ENCODE measurements at regions not wholly inside any gene's neighbourhood (a gene's known extent, or its start where the extent isn't known, plus 50 kb on each side); places are given as distances from the start of the nearest gene placed in this dataset.
A peak's percentile ranks its signal among the peaks of the same experiment; 100 is the strongest.

DNA sequence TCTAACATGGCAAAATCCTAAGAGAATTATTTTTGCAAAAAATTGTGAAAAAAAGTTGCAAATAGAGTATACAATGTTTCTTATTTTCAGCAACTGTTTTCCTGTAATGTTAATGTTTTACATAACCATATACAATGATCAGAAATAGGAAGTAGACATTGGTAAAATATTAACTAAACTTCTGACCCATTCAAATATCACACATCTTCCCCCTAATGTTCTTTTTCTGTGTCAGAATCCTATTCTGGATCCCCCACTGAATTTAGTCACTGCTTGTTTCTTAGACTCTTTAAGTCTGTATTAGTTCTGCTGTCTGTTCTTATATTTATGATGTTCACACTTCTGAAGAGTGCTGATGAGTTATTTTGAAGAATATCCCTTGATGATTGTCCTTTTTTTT lies 62.0 kb downstream of the HFE start:
- TF ChIP-seq, protein P1, sequence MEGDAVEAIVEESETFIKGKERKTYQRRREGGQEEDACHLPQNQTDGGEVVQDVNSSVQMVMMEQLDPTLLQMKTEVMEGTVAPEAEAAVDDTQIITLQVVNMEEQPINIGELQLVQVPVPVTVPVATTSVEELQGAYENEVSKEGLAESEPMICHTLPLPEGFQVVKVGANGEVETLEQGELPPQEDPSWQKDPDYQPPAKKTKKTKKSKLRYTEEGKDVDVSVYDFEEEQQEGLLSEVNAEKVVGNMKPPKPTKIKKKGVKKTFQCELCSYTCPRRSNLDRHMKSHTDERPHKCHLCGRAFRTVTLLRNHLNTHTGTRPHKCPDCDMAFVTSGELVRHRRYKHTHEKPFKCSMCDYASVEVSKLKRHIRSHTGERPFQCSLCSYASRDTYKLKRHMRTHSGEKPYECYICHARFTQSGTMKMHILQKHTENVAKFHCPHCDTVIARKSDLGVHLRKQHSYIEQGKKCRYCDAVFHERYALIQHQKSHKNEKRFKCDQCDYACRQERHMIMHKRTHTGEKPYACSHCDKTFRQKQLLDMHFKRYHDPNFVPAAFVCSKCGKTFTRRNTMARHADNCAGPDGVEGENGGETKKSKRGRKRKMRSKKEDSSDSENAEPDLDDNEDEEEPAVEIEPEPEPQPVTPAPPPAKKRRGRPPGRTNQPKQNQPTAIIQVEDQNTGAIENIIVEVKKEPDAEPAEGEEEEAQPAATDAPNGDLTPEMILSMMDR (IDR thresholded peaks at IDR 0.05; ENCODE audit: low read depth, low read length) = no peak
- Histone ChIP-seq H3K9me3 (ENCODE audit: severe bottlenecking) (no peaks in the 10 kb centered on the region), H3K27ac (no peak overlapping the region), H3K27me3 (ENCODE audit: insufficient read depth, low read depth, severe bottlenecking) (no peaks in the 10 kb centered on the region), H3K4me3 (ENCODE audit: low read depth, low read length) (no peak overlapping the region), H3K36me3 (no peaks in the 10 kb centered on the region)
- no peak for DNase-seq

DNA sequence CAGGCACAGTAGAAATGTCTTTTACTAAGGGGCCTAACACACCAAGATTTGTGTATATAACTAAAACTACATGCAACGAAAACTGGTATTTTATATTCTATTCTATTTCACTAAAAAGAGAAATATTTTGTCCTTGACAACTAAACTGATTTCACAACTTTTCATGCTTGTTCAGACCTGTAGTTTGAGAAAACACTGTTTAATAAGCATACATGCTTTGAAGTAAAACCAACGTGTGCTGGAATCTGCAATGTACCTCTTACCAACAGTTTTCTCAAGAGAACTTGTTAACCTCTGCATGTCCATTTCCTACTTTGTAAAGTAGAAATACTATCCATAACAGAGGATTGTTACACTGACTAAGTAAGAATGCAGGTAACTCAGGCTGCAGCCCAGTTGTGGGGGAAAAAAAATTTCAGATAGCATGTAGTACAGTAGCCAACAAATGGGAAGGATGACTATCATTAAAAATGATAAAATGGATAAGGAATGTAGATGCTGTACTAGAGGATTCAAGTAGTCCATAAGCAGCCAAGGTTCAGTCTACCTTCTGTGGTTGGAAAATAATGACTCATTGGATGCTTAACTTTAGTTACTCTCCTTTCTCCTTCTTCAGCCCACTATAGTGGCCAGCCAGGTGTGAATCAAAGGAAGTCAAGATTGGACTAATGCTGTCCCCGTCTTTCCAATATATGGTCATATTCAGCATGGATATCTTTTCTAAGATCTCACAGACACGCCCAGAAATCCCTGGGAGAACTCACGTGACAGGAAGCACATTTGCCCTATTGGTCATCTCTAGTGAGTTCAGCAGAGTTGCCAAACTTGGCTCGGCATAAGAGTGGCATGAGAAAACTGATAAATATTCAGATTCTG lies 65.2 kb downstream of the HFE start:
- H3K36me3 ChIP-seq = peaks cover 6% of the 10 kb centered on the region; the same call in 1 of the 2 replicates
- no peaks in the 10 kb centered on the region for H3K9me3 ChIP-seq (ENCODE audit: severe bottlenecking)
- H3K27me3 ChIP-seq (ENCODE audit: insufficient read depth, low read depth, severe bottlenecking) = no peaks in the 10 kb centered on the region
- H3K4me3 ChIP-seq (ENCODE audit: low read depth, low read length) = no peak overlapping the region
- TF ChIP-seq, protein P1 (IDR thresholded peaks at IDR 0.05; ENCODE audit: low read depth, low read length) = no peak
- DNase-seq = no peak
- no peak overlapping the region for H3K27ac ChIP-seq

DNA sequence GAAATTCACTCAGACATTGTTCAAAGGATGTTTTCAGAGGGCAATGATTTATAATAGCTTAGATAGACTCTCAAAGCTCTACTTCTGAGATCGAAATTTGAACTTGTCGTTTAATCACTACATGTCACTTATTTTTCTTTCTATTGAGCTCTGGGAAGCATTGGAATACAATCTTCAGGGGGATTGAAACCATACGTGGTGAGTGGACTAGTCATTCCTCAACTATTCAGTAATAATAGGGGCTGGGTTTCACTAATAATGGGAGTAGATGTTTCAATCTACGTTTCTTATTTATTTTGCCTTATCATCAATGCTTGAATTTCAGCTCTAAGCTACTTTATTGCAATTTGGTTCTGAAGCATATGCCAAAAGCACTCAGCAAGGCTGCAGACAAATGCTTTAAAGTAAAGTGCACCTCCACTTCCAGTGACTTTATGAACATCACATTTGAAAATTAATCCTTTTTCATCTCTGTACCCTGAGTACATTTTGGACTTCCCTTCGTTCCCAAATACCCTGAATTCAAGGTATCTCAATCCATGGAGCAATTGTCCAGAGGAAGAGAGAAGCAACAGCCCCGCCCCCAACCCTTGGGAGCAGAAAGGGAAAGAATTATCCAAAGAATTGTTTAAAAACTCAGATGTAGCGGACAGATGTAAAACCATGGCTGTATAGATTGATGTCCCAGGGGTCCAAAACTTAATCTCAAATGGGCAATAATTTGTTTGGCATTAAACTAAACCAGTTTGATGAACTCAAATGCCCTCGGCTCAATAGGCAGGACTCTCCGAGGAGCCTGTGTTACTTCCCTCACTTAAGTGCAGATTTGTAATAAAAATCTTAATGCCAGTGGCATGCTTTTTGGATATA lies 68.1 kb downstream of the HFE start:
- DNase-seq = peak; percentile 66
- no peaks in the 10 kb centered on the region for H3K27me3 ChIP-seq (ENCODE audit: insufficient read depth, low read depth, severe bottlenecking)
- TF ChIP-seq, protein P1 (IDR thresholded peaks at IDR 0.05; ENCODE audit: low read depth, low read length) = no peak
- H3K27ac ChIP-seq = peak overlapping the region; percentile 93
- H3K4me3 ChIP-seq (ENCODE audit: low read depth, low read length) = peak overlapping the region; percentile 98
- peaks cover 13% of the 10 kb centered on the region; the same call in 1 of the 2 replicates for H3K36me3 ChIP-seq
- H3K9me3 ChIP-seq (ENCODE audit: severe bottlenecking) = no peaks in the 10 kb centered on the region

DNA sequence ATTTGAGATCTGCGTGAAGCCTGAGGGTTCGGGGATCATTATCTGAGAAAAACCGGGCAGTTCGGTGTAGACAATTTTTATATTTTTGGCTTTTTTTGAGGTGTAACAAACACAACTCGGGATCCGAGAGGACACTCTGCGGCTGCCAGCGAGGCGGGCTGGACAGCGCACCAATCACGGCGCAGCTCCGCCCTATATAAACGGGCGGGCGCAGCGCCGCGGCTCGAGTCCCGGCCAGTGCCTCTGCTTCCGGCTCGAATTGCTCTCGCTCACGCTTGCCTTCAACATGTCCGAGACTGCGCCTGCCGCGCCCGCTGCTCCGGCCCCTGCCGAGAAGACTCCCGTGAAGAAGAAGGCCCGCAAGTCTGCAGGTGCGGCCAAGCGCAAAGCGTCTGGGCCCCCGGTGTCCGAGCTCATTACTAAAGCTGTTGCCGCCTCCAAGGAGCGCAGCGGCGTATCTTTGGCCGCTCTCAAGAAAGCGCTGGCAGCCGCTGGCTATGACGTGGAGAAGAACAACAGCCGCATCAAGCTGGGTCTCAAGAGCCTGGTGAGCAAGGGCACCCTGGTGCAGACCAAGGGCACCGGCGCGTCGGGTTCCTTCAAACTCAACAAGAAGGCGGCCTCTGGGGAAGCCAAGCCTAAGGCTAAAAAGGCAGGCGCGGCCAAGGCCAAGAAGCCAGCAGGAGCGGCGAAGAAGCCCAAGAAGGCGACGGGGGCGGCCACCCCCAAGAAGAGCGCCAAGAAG lies 69.0 kb downstream of the HFE start:
- TF ChIP-seq, protein P1 (IDR thresholded peaks at IDR 0.05; ENCODE audit: low read depth, low read length) = no peak
- peaks cover 13% of the 10 kb centered on the region; the same call in 1 of the 2 replicates for H3K36me3 ChIP-seq
- H3K27ac ChIP-seq = peak overlapping the region; percentile 93
- no peaks in the 10 kb centered on the region for H3K9me3 ChIP-seq (ENCODE audit: severe bottlenecking)
- DNase-seq = peak; percentile 96
- no peaks in the 10 kb centered on the region for H3K27me3 ChIP-seq (ENCODE audit: insufficient read depth, low read depth, severe bottlenecking)
- peak overlapping the region; percentile 98 for H3K4me3 ChIP-seq (ENCODE audit: low read depth, low read length)

DNA sequence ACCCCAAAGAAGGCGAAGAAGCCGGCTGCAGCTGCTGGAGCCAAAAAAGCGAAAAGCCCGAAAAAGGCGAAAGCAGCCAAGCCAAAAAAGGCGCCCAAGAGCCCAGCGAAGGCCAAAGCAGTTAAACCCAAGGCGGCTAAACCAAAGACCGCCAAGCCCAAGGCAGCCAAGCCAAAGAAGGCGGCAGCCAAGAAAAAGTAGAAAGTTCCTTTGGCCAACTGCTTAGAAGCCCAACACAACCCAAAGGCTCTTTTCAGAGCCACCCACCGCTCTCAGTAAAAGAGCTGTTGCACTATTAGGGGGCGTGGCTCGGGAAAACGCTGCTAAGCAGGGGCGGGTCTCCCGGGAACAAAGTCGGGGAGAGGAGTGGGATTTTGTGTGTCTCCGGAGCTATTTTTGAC lies 69.6 kb downstream of the HFE start:
- Histone ChIP-seq H3K4me3 (ENCODE audit: low read depth, low read length) (peak overlapping the region; percentile 98), H3K36me3 (peaks cover 16% of the 10 kb centered on the region; the same call in 1 of the 2 replicates), H3K9me3 (ENCODE audit: severe bottlenecking) (no peaks in the 10 kb centered on the region), H3K27ac (peak overlapping the region; percentile 93), H3K27me3 (ENCODE audit: insufficient read depth, low read depth, severe bottlenecking) (no peaks in the 10 kb centered on the region)
- TF ChIP-seq, protein P1 (IDR thresholded peaks at IDR 0.05; ENCODE audit: low read depth, low read length) = no peak
- DNase-seq = peak; percentile 94

Data from WERI-Rb-1 (cell line).